Ascending aorta (tissue), 2 donors: ENCODE measurements at regions not wholly inside any gene's neighbourhood (a gene's known extent, or its start where the extent isn't known, plus 50 kb on each side); places are given as distances from the start of the nearest gene placed in this dataset.
"Not testable (repeated sequence)": the region's sequence is repeated elsewhere in the genome, so short reads cannot be mapped to it uniquely, and the experiment has no call there.

Experiments used
- DNase-seq, 2 donors: peaks; one replicate each; pipeline ENCODE4 v3.0.0-alpha.2; 2019; ENCODE audit warnings: low spot score in 2 of 2
- H3K27ac ChIP-seq, 2 donors: fragments of 200-600 bp; sonication (generic); one replicate each; pipeline ENCODE4 v1.5.1; 2016 to 2017; ENCODE audit warnings: mild to moderate bottlenecking in 1 of 2
- H3K27me3 ChIP-seq: fragments of 200-600 bp; sonication (generic); one replicate; pipeline ENCODE4 v1.5.1; 2017
- H3K36me3 ChIP-seq, 2 donors: fragments of 200-600 bp; sonication (generic); one replicate each; pipeline ENCODE4 v1.5.1; 2016
- H3K4me1 ChIP-seq, 2 donors: fragments of 200-600 bp; sonication (generic); one replicate each; pipeline ENCODE4 v1.5.1; 2016 to 2017; ENCODE audit warnings: mild to moderate bottlenecking in 1 of 2
- H3K4me3 ChIP-seq, 2 donors: fragments of 200-600 bp; sonication (generic); one replicate each; pipeline ENCODE4 v1.5.1; 2016 to 2017; ENCODE audit warnings: mild to moderate bottlenecking in 1 of 2
- H3K9me3 ChIP-seq, 2 donors: fragments of 200-600 bp; sonication (generic); one replicate each; pipeline ENCODE4 v1.5.1; 2016
- CTCF ChIP-seq, 3 experiments: fragments of 200-600 bp in 2 of 3; fragments of 450-650 bp in 1 of 3; sonication (generic) in 2 of 3; IDR thresholded peaks; one replicate each; pipeline ENCODE4 v1.5.1; 2016 to 2019; ENCODE audit warnings: antibody characterized with exemption in 3 of 3, mild to moderate bottlenecking in 1 of 3, moderate library complexity in 1 of 3
- intact Hi-C: fragments of 100-400 bp; cut with DNase I; formaldehyde crosslinking; loops from one replicate; pipeline ENCODE4 v1.15.1; 2023

- Histone ChIP-seq H3K4me3 (no peak overlapping the region), H3K4me1 (no peaks in the 10 kb centered on the region), H3K27ac (no peak overlapping the region), H3K36me3 (no peaks in the 10 kb centered on the region), H3K27me3 (no peaks in the 10 kb centered on the region), H3K9me3 (no peaks in the 10 kb centered on the region)
- no peak for DNase-seq
- TF ChIP-seq CTCF (IDR thresholded peaks at IDR 0.05) = no peak
- intact Hi-C loops = no loop called here
These were observed 1916.1 kb downstream of the PCDH9 start for GRCh38 chr13:65314008-65314407.

GRCh38 chr13:65310663-65311328, 1919.3 kb downstream of the PCDH9 start:
- Histone ChIP-seq H3K9me3 (no peaks in the 10 kb centered on the region), H3K27ac (no peak overlapping the region), H3K4me3 (no peak overlapping the region), H3K4me1 (no peaks in the 10 kb centered on the region), H3K27me3 (no peaks in the 10 kb centered on the region), H3K36me3 (no peaks in the 10 kb centered on the region)
- intact Hi-C loops = no loop called here
- DNase-seq = no peak
- no peak for TF ChIP-seq CTCF (IDR thresholded peaks at IDR 0.05)

- no peaks in the 10 kb centered on the region for H3K27me3 ChIP-seq
- H3K36me3 ChIP-seq = no peaks in the 10 kb centered on the region
- no peak overlapping the region for H3K27ac ChIP-seq
- TF ChIP-seq CTCF (IDR thresholded peaks at IDR 0.05) = no peak
- no peaks in the 10 kb centered on the region for H3K9me3 ChIP-seq
- no peak overlapping the region for H3K4me3 ChIP-seq
- H3K4me1 ChIP-seq = no peaks in the 10 kb centered on the region
- DNase-seq = no peak
- intact Hi-C loops = no loop called here
These were observed 1920.2 kb downstream of the PCDH9 start for GRCh38 chr13:65309906-65310305.

- H3K36me3 ChIP-seq, H3K4me3 ChIP-seq, H3K27ac ChIP-seq, DNase-seq, intact Hi-C loops, H3K4me1 ChIP-seq, H3K27me3 ChIP-seq, H3K9me3 ChIP-seq: not testable (repeated sequence)
These were observed 1921.4 kb downstream of the PCDH9 start for GRCh38 chr13:65308729-65309128.

GRCh38 chr13:65307056-65307455, 1923.1 kb downstream of the PCDH9 start:
- no peaks in the 10 kb centered on the region for H3K4me1 ChIP-seq
- no peaks in the 10 kb centered on the region for H3K27me3 ChIP-seq
- no peaks in the 10 kb centered on the region for H3K9me3 ChIP-seq
- no peak for TF ChIP-seq CTCF (IDR thresholded peaks at IDR 0.05)
- H3K36me3 ChIP-seq = no peaks in the 10 kb centered on the region
- intact Hi-C loops = no loop called here
- no peak for DNase-seq
- H3K4me3 ChIP-seq = no peak overlapping the region
- no peak overlapping the region for H3K27ac ChIP-seq

- no peak overlapping the region for H3K27ac ChIP-seq
- no peak overlapping the region for H3K4me3 ChIP-seq
- DNase-seq = no peak
- no peaks in the 10 kb centered on the region for H3K36me3 ChIP-seq
- intact Hi-C loops = no loop called here
- TF ChIP-seq CTCF (IDR thresholded peaks at IDR 0.05) = no peak
- no peaks in the 10 kb centered on the region for H3K9me3 ChIP-seq
- no peaks in the 10 kb centered on the region for H3K27me3 ChIP-seq
- H3K4me1 ChIP-seq = no peaks in the 10 kb centered on the region
These were observed 1927.4 kb downstream of the PCDH9 start for GRCh38 chr13:65302691-65303090.
